Stimulated activated CD4-positive, alpha-beta T cell treated with anti-CD3 and anti-CD28 coated beads, Interleukin-4, amount 100 ng/mL, for 24 hours (primary cell): ENCODE measurements at regions not wholly inside any gene's neighbourhood (a gene's known extent, or its start where the extent isn't known, plus 50 kb on each side); places are given as distances from the start of the nearest gene placed in this dataset.
"Not testable (repeated sequence)": the region's sequence is repeated elsewhere in the genome, so short reads cannot be mapped to it uniquely, and the experiment has no call there.

ENCODE experiments used
- DNase-seq: peaks from one replicate; pipeline ENCODE4 v3.0.0-alpha.2; 2020

- peak; percentile 18 for DNase-seq
Measured at GRCh38 chr21:17679002-17679600, 66.4 kb upstream of the BTG3 start.

DNA sequence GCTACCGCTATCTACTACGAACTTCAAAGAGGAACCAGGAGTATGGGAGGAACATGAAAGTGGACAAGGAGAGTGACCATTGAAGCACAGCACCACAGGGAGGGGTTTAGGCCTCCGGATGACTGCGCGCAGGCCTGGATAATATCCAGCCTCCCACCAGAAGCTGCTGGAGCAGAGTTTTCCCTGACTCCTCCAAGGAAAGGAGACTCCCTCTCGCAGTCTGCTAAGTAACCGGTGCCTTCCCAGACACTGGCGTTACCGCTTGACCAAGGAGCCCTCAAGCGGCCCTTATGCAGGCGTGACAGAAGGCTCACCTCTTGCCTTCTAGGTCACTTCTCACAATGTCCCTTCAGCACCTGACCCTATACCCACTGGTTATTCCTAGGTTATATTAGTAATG is 64.2 kb upstream of the BTG3 start:
- not testable (repeated sequence) for DNase-seq

DNA sequence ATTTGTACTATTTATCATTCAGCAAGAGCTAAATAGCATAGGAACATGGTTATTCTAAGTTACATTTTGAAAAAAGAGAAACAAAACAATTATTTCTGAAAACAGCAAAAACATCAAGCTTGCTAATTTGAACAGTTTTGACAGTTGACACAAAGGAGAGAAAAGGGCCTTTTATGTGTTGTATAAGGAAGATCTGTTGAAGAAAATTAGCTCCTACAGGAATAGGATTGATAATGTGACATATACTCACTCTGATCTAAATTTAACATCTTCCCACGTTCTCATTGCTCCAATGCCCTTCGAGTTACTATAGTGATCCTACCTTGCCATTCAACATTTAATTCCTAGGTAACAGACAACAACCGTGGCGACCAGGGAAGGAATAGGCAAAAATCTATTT is 61.4 kb upstream of the BTG3 start:
- DNase-seq, result no peak

- DNase-seq, result no peak
Measured at GRCh38 chr21:17673261-17674020, 60.7 kb upstream of the BTG3 start.

GRCh38 chr21:17671733-17672132 is 59.0 kb upstream of the BTG3 start:
- no peak for DNase-seq

DNA sequence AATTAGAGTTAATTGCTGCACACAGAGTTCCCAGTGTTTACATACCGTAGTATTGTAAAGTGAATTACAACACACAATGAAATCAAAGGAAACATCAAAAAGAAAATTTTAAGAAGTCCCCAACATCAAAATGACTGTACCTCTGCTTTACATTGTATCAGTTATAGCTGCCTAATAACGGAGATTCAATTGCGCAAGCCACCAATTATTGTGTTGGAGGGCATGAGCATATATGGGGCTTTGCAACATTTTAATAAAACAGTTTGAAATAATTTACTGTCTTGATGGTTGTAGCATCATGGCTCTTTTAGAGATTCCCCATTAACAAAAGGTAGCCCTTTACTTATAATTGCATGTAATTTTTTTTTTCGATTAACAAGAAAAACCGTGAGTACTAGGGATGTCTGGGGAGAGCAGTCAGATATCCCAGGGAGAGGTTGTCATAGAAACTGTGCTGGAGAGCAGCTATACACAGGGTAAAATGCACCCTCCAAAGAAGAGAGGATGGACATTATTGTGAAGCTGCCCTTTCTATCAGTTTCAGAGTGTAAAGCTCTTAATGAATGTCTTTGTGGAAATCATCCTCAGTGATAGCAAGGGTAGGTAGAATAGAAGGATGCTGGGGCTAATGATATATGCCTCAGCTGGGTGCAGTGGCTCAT is 55.9 kb upstream of the BTG3 start:
- no peak for DNase-seq

DNA sequence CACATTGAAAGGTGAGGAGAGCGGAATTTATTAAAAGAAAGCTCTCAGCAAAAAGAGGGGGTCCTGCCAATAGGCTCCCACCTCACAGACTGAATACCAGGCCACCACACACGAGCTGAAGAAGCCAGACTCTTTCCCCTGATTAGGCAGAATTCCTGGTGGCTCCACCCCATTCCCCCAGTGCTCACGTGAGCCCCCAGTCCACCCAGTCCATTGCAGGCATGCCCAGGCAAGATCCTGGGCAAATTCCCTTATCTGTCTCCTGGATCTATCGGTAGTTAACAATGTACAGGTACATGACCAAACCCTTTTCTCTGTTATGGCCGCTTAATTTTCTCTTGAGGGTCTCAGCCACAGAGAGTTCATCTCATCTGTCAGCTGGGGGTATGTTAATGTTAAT is 54.6 kb upstream of the BTG3 start:
- no peak for DNase-seq
